Gastroesophageal sphincter (tissue), 4 donors: ENCODE measurements at regions not wholly inside any gene's neighbourhood (a gene's known extent, or its start where the extent isn't known, plus 50 kb on each side); places are given as distances from the start of the nearest gene placed in this dataset.
"Not testable (repeated sequence)": the region's sequence is repeated elsewhere in the genome, so short reads cannot be mapped to it uniquely, and the experiment has no call there.

Experiments
- ATAC-seq: fragments of 150-250 bp; one replicate; pipeline ENCODE4 v1.9.1; 2016; ENCODE audit warnings: mild to moderate bottlenecking, moderate library complexity
- H3K27ac ChIP-seq, 4 donors: fragments of 200-600 bp; sonication (generic) in 3 of 4; 1 replicate in 3 of 4; 2 replicates in 1 of 4; pipeline ENCODE4 v1.5.1; 2016 to 2019
- H3K27me3 ChIP-seq: fragments of 200-600 bp; sonication (generic); one replicate; pipeline ENCODE4 v1.5.1; 2019
- H3K36me3 ChIP-seq, 2 donors: fragments of 200-600 bp; sonication (generic); one replicate each; pipeline ENCODE4 v1.5.1; 2019; ENCODE audit warnings: control low read depth in 1 of 2
- H3K4me1 ChIP-seq, 3 donors: fragments of 200-600 bp; sonication (generic); 1 replicate in 2 of 3; 2 replicates in 1 of 3; pipeline ENCODE4 v1.5.1; 2016 to 2019; ENCODE audit warnings: control low read depth in 2 of 3
- H3K4me3 ChIP-seq, 2 donors: fragments of 200-600 bp; sonication (generic); one replicate each; pipeline ENCODE4 v1.5.1; 2019; ENCODE audit warnings: mild to moderate bottlenecking in 1 of 2, moderate library complexity in 1 of 2
- H3K9me3 ChIP-seq, 3 donors: fragments of 200-600 bp; sonication (generic); one replicate each; pipeline ENCODE4 v1.5.1; 2017 to 2019; ENCODE audit warnings: control low read depth in 2 of 3
- CTCF ChIP-seq, 4 experiments: fragments of 200-600 bp in 2 of 4; fragments of 450-650 bp in 2 of 4; sonication (generic) in 1 of 4; IDR thresholded peaks; one replicate each; pipeline ENCODE4 v1.5.1; 2017 to 2019; ENCODE audit warnings: antibody characterized with exemption in 4 of 4, mild to moderate bottlenecking in 2 of 4, moderate library complexity in 2 of 4
- EP300 ChIP-seq: sonication (generic); formaldehyde crosslinking; IDR thresholded peaks from one replicate; pipeline ENCODE4 v1.6.1; 2017; ENCODE audit warnings: antibody characterized with exemption, mild to moderate bottlenecking
- POLR2A ChIP-seq, 2 donors: fragments of 450-650 bp; IDR thresholded peaks; one replicate each; pipeline ENCODE4 v1.6.1; 2017; ENCODE audit warnings: antibody characterized with exemption in 2 of 2, mild to moderate bottlenecking in 2 of 2, moderate library complexity in 1 of 2
- POLR2AphosphoS5 ChIP-seq: sonication (generic); formaldehyde crosslinking; IDR thresholded peaks from one replicate; pipeline ENCODE4 v1.6.1; 2017; ENCODE audit warnings: antibody characterized with exemption
- WGBS, 2 donors: methylation state at CpG; one replicate each; pipeline ENCODE4 v1.1.5; 2018; ENCODE audit warnings: low coverage in 1 of 2; 5-methylcytosine and 5-hydroxymethylcytosine counted together

- H3K27me3 ChIP-seq, result peaks cover 7% of the 10 kb centered on the region
- H3K27ac ChIP-seq, result no peak overlapping the region
- WGBS, 2 donors, result 0 to 18% methylated on average over 2 of the region's 2 CpGs
- H3K4me3 ChIP-seq, result no peak overlapping the region
- H3K4me1 ChIP-seq, result no peaks in the 10 kb centered on the region
- no peak for ATAC-seq
- TF ChIP-seq POLR2AphosphoS5 (no peak), CTCF (IDR thresholded peaks at IDR 0.05) (no peak), EP300 (no peak), POLR2A (IDR thresholded peaks at IDR 0.05) (no peak)
- no peaks in the 10 kb centered on the region for H3K36me3 ChIP-seq
- no peaks in the 10 kb centered on the region for H3K9me3 ChIP-seq
Observed at GRCh38 chr2:175275539-175275938, 94.0 kb upstream of the ATP5MC3 start.

GRCh38 chr2:175259164-175259563 is 77.7 kb upstream of the ATP5MC3 start:
- WGBS, 2 donors, result 89 to 91% methylated on average over 1 of the region's 1 CpG
- Histone ChIP-seq H3K4me1 (no peaks in the 10 kb centered on the region), H3K9me3 (peaks cover 0 to 8% (median 0%) of the 10 kb centered on the region in 3 donors), H3K4me3 (no peak overlapping the region), H3K36me3 (no peaks in the 10 kb centered on the region), H3K27ac (no peak overlapping the region), H3K27me3 (peaks cover 22% of the 10 kb centered on the region)
- ATAC-seq, result no peak
- TF ChIP-seq EP300 (no peak), CTCF (IDR thresholded peaks at IDR 0.05) (no peak), POLR2A (IDR thresholded peaks at IDR 0.05) (no peak), POLR2AphosphoS5 (no peak)

- Histone ChIP-seq H3K4me3 (no peak overlapping the region), H3K27me3 (peaks cover 30% of the 10 kb centered on the region), H3K27ac (no peak overlapping the region), H3K36me3 (no peaks in the 10 kb centered on the region), H3K4me1 (no peaks in the 10 kb centered on the region), H3K9me3 (peaks cover 0 to 8% (median 0%) of the 10 kb centered on the region in 3 donors)
- TF ChIP-seq EP300 (no peak), POLR2AphosphoS5 (no peak), POLR2A (IDR thresholded peaks at IDR 0.05) (no peak), CTCF (IDR thresholded peaks at IDR 0.05) (no peak)
- WGBS, 2 donors, result 92% methylated on average over 2 of the region's 69 CpGs
- ATAC-seq, result no peak
Observed at GRCh38 chr2:175256806-175257585, 75.5 kb upstream of the ATP5MC3 start.

DNA sequence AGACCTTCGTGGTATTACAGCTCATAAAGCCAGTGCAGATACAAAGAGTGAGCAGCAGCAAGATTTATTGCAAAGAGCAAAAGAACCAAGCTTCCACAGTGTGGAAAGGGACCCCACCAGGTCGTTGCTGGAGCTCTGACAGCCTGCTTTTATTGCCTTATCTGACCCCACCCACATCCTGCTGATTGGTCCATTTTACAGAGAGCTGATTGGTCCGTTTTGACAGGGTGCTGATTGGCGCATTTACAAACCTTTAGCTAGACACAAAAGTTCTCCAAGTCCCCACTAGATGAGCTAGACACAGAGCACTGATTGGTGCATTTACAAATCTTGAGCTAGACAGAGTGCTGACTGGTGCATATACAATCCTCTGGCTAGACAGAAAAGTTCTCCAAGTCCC is 74.9 kb upstream of the ATP5MC3 start:
- not testable (repeated sequence) for H3K9me3 ChIP-seq, H3K27ac ChIP-seq, H3K4me1 ChIP-seq, H3K36me3 ChIP-seq, H3K4me3 ChIP-seq, ATAC-seq
- WGBS, 2 donors, result 75% methylated on average over 2 of the region's 4 CpGs; no CpG with 5 or more reads in 1 of the 2 donors
- H3K27me3 ChIP-seq, result peaks cover 36% of the 10 kb centered on the region

- WGBS, 2 donors, result 27 to 28% methylated on average over 2 to 3 of the region's 3 CpGs
- ATAC-seq, result no peak
- Histone ChIP-seq H3K27ac (no peak overlapping the region), H3K27me3 (peaks cover 36% of the 10 kb centered on the region), H3K9me3 (peaks cover 0 to 8% (median 0%) of the 10 kb centered on the region in 3 donors), H3K4me1 (no peaks in the 10 kb centered on the region), H3K4me3 (no peak overlapping the region), H3K36me3 (no peaks in the 10 kb centered on the region)
- no peak for TF ChIP-seq POLR2A (IDR thresholded peaks at IDR 0.05)
- no peak for TF ChIP-seq POLR2AphosphoS5
- TF ChIP-seq EP300, result no peak
Observed at GRCh38 chr2:175253871-175254270, 72.4 kb upstream of the ATP5MC3 start.

DNA sequence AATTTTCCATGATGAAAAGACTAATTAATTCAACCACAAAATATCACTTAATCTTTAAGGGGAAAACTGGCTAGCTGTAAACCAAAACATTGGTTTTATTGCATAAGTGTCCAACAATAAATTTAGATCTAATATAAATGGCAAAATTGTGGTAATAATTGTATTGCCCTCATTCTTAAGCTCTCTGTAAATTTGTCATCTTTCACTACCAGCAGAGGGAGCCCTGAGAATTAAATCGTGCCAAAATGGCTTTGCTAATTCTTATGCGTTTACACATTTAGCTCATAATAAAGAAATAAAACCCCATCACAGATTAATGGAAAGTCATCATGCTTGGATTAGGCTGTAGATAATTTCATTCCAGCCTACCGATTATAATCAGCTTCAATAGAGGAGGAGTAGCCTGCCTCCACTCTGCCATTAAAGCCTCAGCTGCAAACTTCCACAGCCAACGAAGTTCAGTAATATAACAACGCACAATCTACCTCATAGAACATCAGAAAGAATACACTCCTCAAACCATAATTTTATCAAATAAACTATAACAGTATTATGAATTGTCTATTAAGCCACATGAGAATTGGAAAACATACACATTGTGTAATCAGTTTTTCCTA is 70.0 kb upstream of the ATP5MC3 start:
- H3K4me3 ChIP-seq, result no peak overlapping the region
- WGBS, 2 donors, result 16 to 19% methylated on average over 4 to 5 of the region's 5 CpGs
- H3K9me3 ChIP-seq, result no peaks in the 10 kb centered on the region
- H3K27me3 ChIP-seq, result peaks cover 28% of the 10 kb centered on the region
- no peaks in the 10 kb centered on the region for H3K4me1 ChIP-seq
- no peak for TF ChIP-seq EP300
- peak; percentile 31 to 45 (median 34) for TF ChIP-seq CTCF (IDR thresholded peaks at IDR 0.05)
- ATAC-seq, result no peak
- H3K36me3 ChIP-seq, result no peaks in the 10 kb centered on the region
- no peak overlapping the region for H3K27ac ChIP-seq
